ENCODE measurements at regions not wholly inside any gene's neighbourhood (a gene's known extent, or its start where the extent isn't known, plus 50 kb on each side); places are given as distances from the start of the nearest gene placed in this dataset.
"Not testable (repeated sequence)": the region's sequence is repeated elsewhere in the genome, so short reads cannot be mapped to it uniquely, and the experiment has no call there.

DNA sequence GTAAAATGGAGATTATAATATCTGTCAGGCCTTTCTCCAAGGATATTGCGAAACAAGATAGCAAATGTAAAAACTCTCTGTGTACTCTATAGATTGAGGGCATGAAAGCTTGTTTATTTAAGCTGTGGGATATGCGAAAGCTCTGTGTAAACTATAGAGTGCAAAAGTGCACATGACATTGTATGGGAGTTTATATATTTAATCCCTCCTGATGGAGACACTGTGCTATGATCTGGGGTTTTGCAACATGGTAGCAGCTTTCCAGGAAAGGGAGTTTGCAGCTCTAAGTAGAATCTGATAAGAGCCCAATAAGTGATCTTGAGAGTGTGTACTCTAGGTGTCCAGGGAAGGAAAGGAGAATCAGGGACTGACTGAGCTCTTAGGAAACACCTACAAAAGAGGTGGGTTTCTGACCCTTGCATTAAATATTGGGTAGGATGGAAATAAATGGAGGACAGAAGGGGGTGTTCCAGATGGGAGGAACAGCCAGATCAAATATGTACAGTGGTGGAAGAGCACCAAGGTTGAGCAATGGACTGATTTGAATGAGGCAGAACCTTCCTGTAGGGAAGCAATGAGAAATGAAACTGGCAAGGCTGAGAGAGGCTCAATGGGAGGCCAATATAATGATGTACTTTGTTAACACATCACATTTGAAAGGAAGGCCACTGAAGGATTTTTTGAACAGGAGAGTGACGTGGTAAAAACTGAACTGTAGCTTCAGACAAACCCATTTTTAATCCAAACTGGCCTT lies 450.1 kb downstream of the GJA1 start:
- Histone ChIP-seq H3K4me3 (ENCODE audit: low read depth, low read length) (no peak overlapping the region), H3K9me3 (ENCODE audit: control insufficient read depth, insufficient read depth, low read length) (no peaks in the 10 kb centered on the region; the same call in 1 of the 2 replicates), H3K27me3 (ENCODE audit: control insufficient read depth, insufficient read depth, low read length) (no peaks in the 10 kb centered on the region), H3K27ac (ENCODE audit: low read depth, low read length) (no peak overlapping the region)
- peak; percentile 72 for DNase-seq (ENCODE audit: low read depth, low spot score)
- ChIA-PET POLR2A (interaction anchor here (0.6 to 0.7 kb wide), 3 partner anchors 62 to 185 kb away, joined by 3 read pairs; no protein-coding TSS in a partner anchor), CTCF (interaction anchor here (1.4 to 1.7 kb wide), 2 partner anchors 35 to 456 kb away, joined by 5 to 7 read pairs; no protein-coding TSS in a partner anchor)
- TF ChIP-seq, protein P1, sequence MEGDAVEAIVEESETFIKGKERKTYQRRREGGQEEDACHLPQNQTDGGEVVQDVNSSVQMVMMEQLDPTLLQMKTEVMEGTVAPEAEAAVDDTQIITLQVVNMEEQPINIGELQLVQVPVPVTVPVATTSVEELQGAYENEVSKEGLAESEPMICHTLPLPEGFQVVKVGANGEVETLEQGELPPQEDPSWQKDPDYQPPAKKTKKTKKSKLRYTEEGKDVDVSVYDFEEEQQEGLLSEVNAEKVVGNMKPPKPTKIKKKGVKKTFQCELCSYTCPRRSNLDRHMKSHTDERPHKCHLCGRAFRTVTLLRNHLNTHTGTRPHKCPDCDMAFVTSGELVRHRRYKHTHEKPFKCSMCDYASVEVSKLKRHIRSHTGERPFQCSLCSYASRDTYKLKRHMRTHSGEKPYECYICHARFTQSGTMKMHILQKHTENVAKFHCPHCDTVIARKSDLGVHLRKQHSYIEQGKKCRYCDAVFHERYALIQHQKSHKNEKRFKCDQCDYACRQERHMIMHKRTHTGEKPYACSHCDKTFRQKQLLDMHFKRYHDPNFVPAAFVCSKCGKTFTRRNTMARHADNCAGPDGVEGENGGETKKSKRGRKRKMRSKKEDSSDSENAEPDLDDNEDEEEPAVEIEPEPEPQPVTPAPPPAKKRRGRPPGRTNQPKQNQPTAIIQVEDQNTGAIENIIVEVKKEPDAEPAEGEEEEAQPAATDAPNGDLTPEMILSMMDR (IDR thresholded peaks at IDR 0.05; ENCODE audit: low read depth, low read length): no peak

DNA sequence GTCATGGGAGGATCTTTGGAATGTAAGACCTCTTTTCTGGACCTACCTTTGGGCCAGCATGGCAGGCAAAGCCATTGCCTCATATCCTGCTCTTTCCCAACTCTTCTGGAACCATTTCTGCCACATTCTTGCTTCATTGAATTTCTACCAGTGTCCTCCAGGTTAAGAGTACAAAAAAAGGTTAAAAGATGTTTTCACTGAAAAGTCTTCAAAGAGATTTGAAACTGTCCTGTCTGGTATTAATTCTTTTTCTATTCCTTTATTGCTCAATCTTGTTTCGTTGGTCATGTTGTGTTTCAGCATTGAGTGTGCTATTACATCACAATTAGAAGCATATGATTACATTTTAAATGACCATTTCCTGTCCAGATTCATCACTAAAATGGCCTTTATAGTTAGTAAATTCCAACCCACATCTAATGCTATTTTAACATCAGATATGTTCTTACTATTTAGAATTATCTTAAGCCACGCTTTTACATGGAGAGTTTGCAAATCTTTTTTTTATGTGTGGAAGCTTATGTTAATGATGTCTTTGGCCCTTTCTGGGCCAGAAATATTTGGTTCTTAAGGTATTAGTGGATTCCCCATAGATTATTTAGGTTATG lies 450.9 kb downstream of the GJA1 start:
- no peaks in the 10 kb centered on the region; the same call in 1 of the 2 replicates for H3K9me3 ChIP-seq (ENCODE audit: control insufficient read depth, insufficient read depth, low read length)
- no peak overlapping the region for H3K27ac ChIP-seq (ENCODE audit: low read depth, low read length)
- ChIA-PET CTCF (interaction anchor here (1.7 kb wide), 1 partner anchor 35 kb away, joined by 7 read pairs; no protein-coding TSS in a partner anchor), POLR2A (no interaction called here)
- no peaks in the 10 kb centered on the region for H3K27me3 ChIP-seq (ENCODE audit: control insufficient read depth, insufficient read depth, low read length)
- no peak for DNase-seq (ENCODE audit: low read depth, low spot score)
- no peak overlapping the region for H3K4me3 ChIP-seq (ENCODE audit: low read depth, low read length)
- TF ChIP-seq, protein P1 (IDR thresholded peaks at IDR 0.05; ENCODE audit: low read depth, low read length): no peak

DNA sequence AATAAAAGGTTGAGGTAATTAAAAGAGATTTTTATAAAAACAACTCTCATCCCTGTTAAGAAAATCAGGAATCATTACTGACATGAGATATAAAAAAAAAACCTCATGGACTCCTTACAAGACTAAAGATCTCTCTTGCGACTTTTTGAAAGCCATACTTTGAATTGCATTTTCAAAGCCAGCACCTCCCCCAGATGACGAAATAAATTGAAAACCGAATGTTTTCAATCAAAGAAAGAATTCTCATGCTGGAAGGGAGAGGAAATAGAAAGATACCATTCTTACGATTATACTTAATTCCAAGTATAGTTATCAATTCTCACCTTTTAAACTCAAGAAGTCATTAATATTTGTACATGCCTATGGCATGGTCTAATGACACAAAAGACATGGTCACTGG lies 452.3 kb downstream of the GJA1 start:
- POLR2A ChIA-PET: no interaction called here
- Histone ChIP-seq H3K27me3 (ENCODE audit: control insufficient read depth, insufficient read depth, low read length) (no peaks in the 10 kb centered on the region), H3K4me3 (ENCODE audit: low read depth, low read length) (no peak overlapping the region), H3K9me3 (ENCODE audit: control insufficient read depth, insufficient read depth, low read length) (no peaks in the 10 kb centered on the region; the same call in 1 of the 2 replicates), H3K27ac (ENCODE audit: low read depth, low read length) (no peak overlapping the region)
- CTCF ChIA-PET: no interaction called here
- DNase-seq (ENCODE audit: low read depth, low spot score): no peak
- TF ChIP-seq, protein P1 (IDR thresholded peaks at IDR 0.05; ENCODE audit: low read depth, low read length): no peak

GRCh38 chr6:121890307-121890910 lies 455.0 kb downstream of the GJA1 start:
- ChIA-PET POLR2A (no interaction called here), CTCF (interaction anchor here (1.0 to 1.1 kb wide), 2 partner anchors 41 to 143 kb away, joined by 3 read pairs; no protein-coding TSS in a partner anchor)
- no peak for DNase-seq (ENCODE audit: low read depth, low spot score)
- Histone ChIP-seq H3K4me3 (ENCODE audit: low read depth, low read length) (no peak overlapping the region), H3K9me3 (ENCODE audit: control insufficient read depth, insufficient read depth, low read length) (no peaks in the 10 kb centered on the region; the same call in 1 of the 2 replicates), H3K27me3 (ENCODE audit: control insufficient read depth, insufficient read depth, low read length) (no peaks in the 10 kb centered on the region), H3K27ac (ENCODE audit: low read depth, low read length) (no peak overlapping the region)
- TF ChIP-seq, protein P1 (IDR thresholded peaks at IDR 0.05; ENCODE audit: low read depth, low read length): no peak

- H3K9me3 ChIP-seq (ENCODE audit: control insufficient read depth, insufficient read depth, low read length); H3K27me3 ChIP-seq (ENCODE audit: control insufficient read depth, insufficient read depth, low read length); DNase-seq (ENCODE audit: low read depth, low spot score); H3K27ac ChIP-seq (ENCODE audit: low read depth, low read length); CTCF ChIA-PET; H3K4me3 ChIP-seq (ENCODE audit: low read depth, low read length); POLR2A ChIA-PET: not testable (repeated sequence)
Measured at GRCh38 chr6:121895731-121896130, 460.3 kb downstream of the GJA1 start.

All from AG04450 (cell line).